HK-2 (cell line): ENCODE measurements at regions not wholly inside any gene's neighbourhood (a gene's known extent, or its start where the extent isn't known, plus 50 kb on each side); places are given as distances from the start of the nearest gene placed in this dataset.

ENCODE experiments used
- DNase-seq: peaks from one replicate; pipeline ENCODE4 v3.0.0-alpha.2; 2018; ENCODE audit not compliant: unreplicated experiment

GRCh38 chr6:156725712-156726111 is 51.5 kb upstream of the ARID1B start:
- DNase-seq: no peak

- DNase-seq: peak; percentile 11
Observed at GRCh38 chr6:156720691-156721685, 56.2 kb upstream of the ARID1B start.

GRCh38 chr6:156719720-156720563 is 57.2 kb upstream of the ARID1B start:
- DNase-seq: peak; percentile 93

GRCh38 chr6:156719395-156719719 is 57.8 kb upstream of the ARID1B start:
- DNase-seq: peak; percentile 45

GRCh38 chr6:156718647-156719394 is 58.4 kb upstream of the ARID1B start:
- DNase-seq: peak; percentile 87

- DNase-seq: no peak
Observed at GRCh38 chr6:156717542-156717941, 59.6 kb upstream of the ARID1B start.

- no peak for DNase-seq
Observed at GRCh38 chr6:156715839-156716238, 61.3 kb upstream of the ARID1B start.

- DNase-seq: no peak
Observed at GRCh38 chr6:156713548-156713947, 63.6 kb upstream of the ARID1B start.

- DNase-seq: no peak
Observed at GRCh38 chr6:156710479-156710878, 66.7 kb upstream of the ARID1B start.

- no peak for DNase-seq
Observed at GRCh38 chr6:156707818-156708217, 69.4 kb upstream of the ARID1B start.

GRCh38 chr6:156703719-156704118 is 73.5 kb upstream of the ARID1B start:
- no peak for DNase-seq

GRCh38 chr6:156701966-156702365 is 75.2 kb upstream of the ARID1B start:
- no peak for DNase-seq

- DNase-seq: no peak
Observed at GRCh38 chr6:156700440-156701057, 76.6 kb upstream of the ARID1B start.

GRCh38 chr6:156699935-156700334 is 77.2 kb upstream of the ARID1B start:
- DNase-seq: no peak

- DNase-seq: no peak
Observed at GRCh38 chr6:156699017-156699421, 78.2 kb upstream of the ARID1B start.

GRCh38 chr6:156698239-156699016 is 78.8 kb upstream of the ARID1B start:
- no peak for DNase-seq

- no peak for DNase-seq
Observed at GRCh38 chr6:156697225-156697830, 79.8 kb upstream of the ARID1B start.

GRCh38 chr6:156695742-156696141 is 81.4 kb upstream of the ARID1B start:
- DNase-seq: no peak

GRCh38 chr6:156694679-156695078 is 82.5 kb upstream of the ARID1B start:
- no peak for DNase-seq

GRCh38 chr6:156691018-156691417 is 86.2 kb upstream of the ARID1B start:
- no peak for DNase-seq
